PFSK-1 (cell line): ENCODE measurements at regions not wholly inside any gene's neighbourhood (a gene's known extent, or its start where the extent isn't known, plus 50 kb on each side); places are given as distances from the start of the nearest gene placed in this dataset.

Experiments
- FOXP2 ChIP-seq: optimal IDR thresholded peaks from 2 replicates; pipeline ENCODE3; 2011; ENCODE audit warnings: borderline replicate concordance, control low read depth, inconsistent platforms; ENCODE audit not compliant: insufficient read depth; ENCODE audit errors: extremely low read length, extremely low read depth
- TAF1 ChIP-seq: IDR thresholded peaks from 2 replicates; pipeline ENCODE4 v1.6.1; 2012; ENCODE audit warnings: low read length, control low read depth, borderline replicate concordance; ENCODE audit not compliant: insufficient read depth

DNA sequence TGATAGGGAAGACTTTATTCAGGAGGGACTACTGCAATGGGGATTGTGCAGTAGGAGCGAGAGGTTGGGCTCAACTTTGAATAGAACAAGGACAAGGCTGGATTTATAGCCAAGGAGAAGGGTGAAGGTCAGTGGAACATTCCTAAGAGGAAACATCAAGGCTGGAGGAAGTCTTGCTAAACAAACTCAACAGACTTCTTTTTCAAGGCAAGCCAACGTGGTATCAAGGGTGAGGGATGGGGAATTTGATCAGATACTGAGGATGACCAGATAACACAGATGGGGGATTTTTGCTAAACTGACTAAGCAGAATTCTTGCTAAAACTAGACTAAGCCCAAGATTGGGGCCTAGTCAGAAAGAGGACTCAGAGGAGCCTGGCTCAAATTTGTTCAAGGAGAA lies 107.3 kb downstream of the DUSP10 start:
- no peak for TF ChIP-seq TAF1
- TF ChIP-seq FOXP2, result no peak
